DMS114 treated with DMSO at 0.1 percent for 48 hours (cell line): ENCODE measurements at regions not wholly inside any gene's neighbourhood (a gene's known extent, or its start where the extent isn't known, plus 50 kb on each side); places are given as distances from the start of the nearest gene placed in this dataset.

Source experiments
- DNase-seq: peaks from one replicate; lab custom pipeline; 2025; ENCODE audit not compliant: unreplicated experiment; lab: John Stamatoyannopoulos, UW

DNA sequence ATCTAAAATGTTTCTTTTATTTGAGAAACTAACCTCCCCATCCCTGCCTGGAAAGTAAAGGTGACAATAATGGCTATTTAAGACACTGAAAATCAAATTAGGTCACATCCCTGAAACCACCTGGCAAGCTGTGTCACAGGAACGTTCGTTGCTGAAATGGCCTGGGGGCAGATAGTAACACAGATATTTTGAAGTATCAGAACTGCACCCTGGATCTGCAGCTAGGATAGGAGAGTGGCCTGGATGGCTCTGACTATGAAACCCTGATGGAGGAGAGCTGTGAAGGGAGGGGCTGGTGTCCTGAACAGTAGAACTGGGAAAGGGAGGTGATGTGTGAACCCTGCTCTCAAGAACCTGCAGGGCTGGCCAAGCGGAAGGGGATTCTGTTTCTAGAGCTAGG is 648.3 kb upstream of the CFAP20DC start:
- DNase-seq, result no peak

DNA sequence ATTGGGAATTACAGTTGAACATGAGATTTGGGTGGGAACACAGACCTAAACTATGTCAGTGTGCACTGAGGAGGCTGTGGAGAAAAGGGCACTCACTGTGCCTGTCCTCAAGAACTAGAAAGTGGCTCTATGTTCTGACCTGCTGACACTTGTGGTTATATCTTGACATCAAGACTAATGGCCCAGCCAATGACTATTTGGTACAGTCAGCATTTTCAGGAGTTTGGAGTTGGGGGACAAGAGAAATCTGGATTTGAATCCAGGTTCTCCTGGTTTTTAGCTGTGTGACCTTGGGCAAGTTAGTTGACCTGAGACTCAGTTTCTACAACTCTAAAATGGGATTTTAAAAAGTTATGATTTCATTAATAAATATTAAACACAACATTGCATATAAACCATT is 647.0 kb upstream of the CFAP20DC start:
- DNase-seq, result no peak

DNA sequence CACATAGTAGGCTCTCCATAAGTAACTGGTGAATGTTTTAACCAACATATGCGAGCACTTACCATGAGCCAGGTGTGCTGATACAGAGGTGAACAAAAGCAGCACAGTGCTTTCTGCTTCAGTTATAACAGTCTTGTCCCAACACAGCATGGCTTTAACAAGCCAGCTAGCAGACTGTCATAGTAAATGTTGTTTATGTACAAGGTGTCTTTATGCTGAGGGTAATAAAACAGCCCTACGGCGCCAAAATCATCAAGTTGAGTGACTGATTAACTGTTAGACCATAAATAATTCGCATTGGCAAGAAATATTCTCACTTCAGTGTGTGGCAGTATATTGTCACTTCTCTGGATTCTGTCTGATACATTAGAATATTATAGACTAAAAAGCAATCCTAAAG is 646.0 kb upstream of the CFAP20DC start:
- DNase-seq, result no peak

DNA sequence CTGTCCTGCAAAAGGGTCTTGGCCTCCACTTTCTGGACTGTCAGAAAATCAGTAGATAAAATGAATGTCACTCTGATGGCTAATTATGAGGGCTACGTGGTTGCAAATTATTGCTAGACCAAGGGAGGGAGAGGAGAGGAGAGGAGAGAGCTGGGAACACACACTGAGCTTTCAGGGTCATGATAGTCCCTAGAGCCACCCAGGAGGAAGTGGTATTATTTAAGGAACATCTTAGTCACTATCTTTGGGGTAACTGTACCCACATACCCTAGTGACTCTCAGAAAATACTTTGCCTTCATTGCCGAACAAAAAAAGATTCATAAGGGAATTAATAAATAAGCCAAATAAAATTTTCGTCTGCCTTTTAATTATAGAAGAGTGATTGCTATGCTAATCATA is 642.3 kb upstream of the CFAP20DC start:
- no peak for DNase-seq

DNA sequence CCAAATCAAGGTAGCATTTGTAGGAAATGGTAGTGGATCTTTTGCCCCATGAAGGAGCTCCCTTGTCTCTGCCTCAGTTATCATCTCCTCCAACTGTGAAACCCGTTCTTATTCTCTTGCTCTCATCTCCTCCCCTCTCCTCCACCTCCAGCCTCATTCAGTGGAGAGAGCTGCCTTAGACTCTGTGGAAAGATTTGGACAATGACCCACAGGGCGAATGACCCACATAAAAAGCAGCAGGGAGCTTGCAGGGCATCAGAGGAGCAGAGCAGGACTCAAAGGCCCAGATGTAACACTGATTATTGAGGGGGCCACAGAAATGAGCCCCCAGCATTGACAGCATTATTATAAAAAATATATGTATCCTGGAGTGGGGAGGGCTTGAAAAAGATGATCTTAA is 641.1 kb upstream of the CFAP20DC start:
- no peak for DNase-seq

DNA sequence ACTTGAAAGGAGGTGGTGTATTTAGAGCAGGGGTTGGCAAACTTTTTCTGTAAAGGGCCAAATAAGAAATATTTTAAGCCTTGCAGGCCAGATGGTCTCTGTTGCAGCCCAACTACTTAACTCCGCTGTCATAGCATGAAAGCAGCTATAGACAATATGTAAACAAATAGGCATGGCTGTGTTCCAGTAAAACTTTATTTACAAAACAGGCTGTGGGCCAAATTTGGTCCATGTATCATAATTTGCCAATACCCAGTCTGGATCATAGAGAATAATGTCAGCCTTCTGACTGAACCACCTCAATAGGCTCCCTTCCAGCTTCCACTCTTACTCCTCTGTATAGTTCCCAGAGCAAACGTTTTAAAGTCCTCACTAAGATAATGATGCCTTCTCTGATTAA is 638.8 kb upstream of the CFAP20DC start:
- no peak for DNase-seq

- no peak for DNase-seq
Measured at GRCh38 chr3:59685432-59685831, 635.6 kb upstream of the CFAP20DC start.

GRCh38 chr3:59684766-59685165 is 634.9 kb upstream of the CFAP20DC start:
- no peak for DNase-seq

DNA sequence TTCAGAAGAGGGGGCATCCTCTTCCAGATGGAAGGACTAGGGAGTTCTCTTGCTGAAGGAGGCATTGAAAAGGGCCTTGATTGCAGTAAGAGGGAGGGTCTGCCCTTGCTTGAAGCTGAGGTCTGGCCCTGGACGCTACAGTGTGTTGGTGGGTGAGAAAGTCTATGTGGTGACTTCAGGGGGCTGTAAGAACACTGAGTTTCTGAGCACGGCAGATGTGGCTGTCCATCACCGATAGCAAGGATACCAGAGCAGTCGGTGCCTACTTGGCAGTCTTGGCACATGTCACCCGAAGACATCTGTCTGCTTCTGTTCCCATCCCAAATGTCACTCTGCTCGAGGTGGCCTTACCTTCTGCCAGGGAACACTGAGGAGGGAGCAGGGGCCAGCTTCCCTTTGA is 631.1 kb upstream of the CFAP20DC start:
- DNase-seq, result no peak

GRCh38 chr3:59677747-59678702 is 628.2 kb upstream of the CFAP20DC start:
- DNase-seq, result no peak

DNA sequence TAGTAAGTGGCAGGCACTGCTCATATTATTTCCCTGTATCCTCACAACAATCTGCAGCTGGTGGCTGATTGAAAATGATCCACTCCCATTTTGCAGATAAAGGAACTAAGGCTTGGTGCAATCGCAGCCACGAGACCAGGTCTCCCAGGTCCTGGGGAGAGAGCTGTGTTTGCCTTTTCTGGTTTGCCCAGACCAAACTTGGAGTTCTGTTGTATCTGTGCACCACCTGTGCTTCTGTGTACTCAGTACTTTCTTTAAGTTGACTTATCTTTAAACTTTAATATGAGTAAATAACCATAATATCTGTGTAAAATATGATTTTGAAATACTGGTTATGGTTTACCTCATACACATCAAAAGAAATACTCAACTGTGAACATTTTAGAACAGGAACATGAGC is 625.7 kb upstream of the CFAP20DC start:
- DNase-seq, result no peak

- no peak for DNase-seq
Measured at GRCh38 chr3:59663076-59663850, 613.4 kb upstream of the CFAP20DC start.

GRCh38 chr3:59660852-59661625 is 611.2 kb upstream of the CFAP20DC start:
- no peak for DNase-seq

DNA sequence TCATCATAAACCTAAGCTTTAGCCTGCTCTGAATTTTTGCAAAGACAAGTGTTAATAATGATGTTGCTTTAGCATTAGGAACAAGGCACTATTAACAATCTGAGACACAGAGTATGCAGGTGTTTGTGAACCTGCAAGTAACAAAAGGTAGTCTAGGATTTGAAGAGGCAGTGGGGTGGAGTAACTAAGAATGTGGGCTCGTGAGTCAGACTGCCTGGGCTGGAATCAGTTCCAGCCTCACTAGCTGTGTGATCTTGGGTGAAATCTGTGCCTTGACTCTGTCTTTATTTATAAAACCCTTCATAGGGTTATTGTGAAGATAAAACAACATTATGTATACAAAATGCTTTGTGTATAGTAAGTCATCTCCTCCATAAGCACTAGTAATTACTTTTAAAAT is 610.6 kb upstream of the CFAP20DC start:
- DNase-seq, result no peak

- no peak for DNase-seq
Measured at GRCh38 chr3:59659755-59660154, 609.9 kb upstream of the CFAP20DC start.

DNA sequence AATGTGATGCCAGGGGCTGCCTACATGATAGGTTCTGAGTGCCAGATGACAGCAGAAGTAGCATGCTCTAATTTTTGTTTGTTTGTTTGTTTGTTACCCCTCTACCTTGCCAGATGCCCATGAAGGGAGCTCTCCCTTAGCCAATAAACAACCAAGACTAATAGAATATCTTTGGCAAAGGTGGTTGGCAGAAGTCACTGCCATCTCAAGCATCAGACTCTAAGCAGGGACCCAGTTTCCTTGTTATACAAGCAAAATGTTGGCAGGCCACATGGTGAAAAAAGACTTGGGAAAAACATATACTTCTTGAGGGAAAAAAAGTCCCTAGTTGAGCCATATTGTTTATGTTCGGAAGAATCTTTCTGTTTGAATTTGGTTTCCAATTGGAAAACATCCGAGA is 609.0 kb upstream of the CFAP20DC start:
- DNase-seq, result no peak

- DNase-seq, result no peak
Measured at GRCh38 chr3:59658274-59658673, 608.4 kb upstream of the CFAP20DC start.

GRCh38 chr3:59655418-59656015 is 605.7 kb upstream of the CFAP20DC start:
- no peak for DNase-seq

- no peak for DNase-seq
Measured at GRCh38 chr3:59654480-59655417, 604.9 kb upstream of the CFAP20DC start.

DNA sequence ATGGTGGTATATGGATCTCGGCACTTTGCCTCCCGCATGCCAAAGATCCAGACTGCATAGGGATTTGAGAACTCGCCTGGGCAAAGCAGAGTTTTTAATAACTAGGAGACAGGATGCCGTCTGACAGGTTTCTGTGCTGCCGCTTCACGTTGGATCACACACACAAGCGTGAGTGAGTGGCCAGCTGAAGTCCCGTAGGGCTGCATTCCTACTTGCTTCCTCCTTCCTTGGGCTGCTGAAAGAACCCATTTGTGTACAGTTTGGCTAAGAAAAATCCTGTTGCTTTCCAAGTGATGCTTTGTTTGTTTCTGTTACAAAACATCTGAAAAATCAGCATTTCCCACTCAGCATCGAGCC is 604.3 kb upstream of the CFAP20DC start:
- no peak for DNase-seq
